ENCODE measurements at regions not wholly inside any gene's neighbourhood (a gene's known extent, or its start where the extent isn't known, plus 50 kb on each side); places are given as distances from the start of the nearest gene placed in this dataset.

- TF ChIP-seq, protein P1, sequence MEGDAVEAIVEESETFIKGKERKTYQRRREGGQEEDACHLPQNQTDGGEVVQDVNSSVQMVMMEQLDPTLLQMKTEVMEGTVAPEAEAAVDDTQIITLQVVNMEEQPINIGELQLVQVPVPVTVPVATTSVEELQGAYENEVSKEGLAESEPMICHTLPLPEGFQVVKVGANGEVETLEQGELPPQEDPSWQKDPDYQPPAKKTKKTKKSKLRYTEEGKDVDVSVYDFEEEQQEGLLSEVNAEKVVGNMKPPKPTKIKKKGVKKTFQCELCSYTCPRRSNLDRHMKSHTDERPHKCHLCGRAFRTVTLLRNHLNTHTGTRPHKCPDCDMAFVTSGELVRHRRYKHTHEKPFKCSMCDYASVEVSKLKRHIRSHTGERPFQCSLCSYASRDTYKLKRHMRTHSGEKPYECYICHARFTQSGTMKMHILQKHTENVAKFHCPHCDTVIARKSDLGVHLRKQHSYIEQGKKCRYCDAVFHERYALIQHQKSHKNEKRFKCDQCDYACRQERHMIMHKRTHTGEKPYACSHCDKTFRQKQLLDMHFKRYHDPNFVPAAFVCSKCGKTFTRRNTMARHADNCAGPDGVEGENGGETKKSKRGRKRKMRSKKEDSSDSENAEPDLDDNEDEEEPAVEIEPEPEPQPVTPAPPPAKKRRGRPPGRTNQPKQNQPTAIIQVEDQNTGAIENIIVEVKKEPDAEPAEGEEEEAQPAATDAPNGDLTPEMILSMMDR (IDR thresholded peaks at IDR 0.05), result no peak
- TF ChIP-seq POLR2A (IDR thresholded peaks at IDR 0.05), result no peak
These were observed 92.6 kb upstream of the KIF5B start for GRCh38 chr10:32148864-32149251.
